ENCODE measurements at regions not wholly inside any gene's neighbourhood (a gene's known extent, or its start where the extent isn't known, plus 50 kb on each side); places are given as distances from the start of the nearest gene placed in this dataset.

- H3K36me3 Mint-ChIP-seq (ENCODE audit: insufficient read depth) = no peaks in the 10 kb centered on the region
- no peak overlapping the region for H3K4me3 Mint-ChIP-seq
- DNase-seq (ENCODE audit: low spot score in 2 of 2) = no peak
- ATAC-seq (replicated peaks; ENCODE audit: extremely low read depth, poor library complexity, severe bottlenecking) = no peak
- H3K27me3 Mint-ChIP-seq = peaks cover 28% of the 10 kb centered on the region
- no peak overlapping the region for H3K27ac Mint-ChIP-seq (ENCODE audit: low read depth)
- H3K9me3 Mint-ChIP-seq = no peaks in the 10 kb centered on the region
- no peaks in the 10 kb centered on the region for H3K4me1 Mint-ChIP-seq
Measured at GRCh38 chr2:115303-115702, 69.0 kb upstream of the FAM110C start.

- H3K27ac Mint-ChIP-seq (ENCODE audit: low read depth) = no peak overlapping the region
- no peaks in the 10 kb centered on the region for H3K4me1 Mint-ChIP-seq
- no peak overlapping the region for H3K4me3 Mint-ChIP-seq
- ATAC-seq (replicated peaks; ENCODE audit: extremely low read depth, poor library complexity, severe bottlenecking) (no peak), DNase-seq (ENCODE audit: low spot score in 2 of 2) (no peak)
- H3K27me3 Mint-ChIP-seq = peaks cover 32% of the 10 kb centered on the region
- H3K9me3 Mint-ChIP-seq = no peaks in the 10 kb centered on the region
- no peaks in the 10 kb centered on the region for H3K36me3 Mint-ChIP-seq (ENCODE audit: insufficient read depth)
Measured at GRCh38 chr2:114616-115015, 68.3 kb upstream of the FAM110C start.

- peaks cover 30% of the 10 kb centered on the region for H3K27me3 Mint-ChIP-seq
- ATAC-seq (replicated peaks; ENCODE audit: extremely low read depth, poor library complexity, severe bottlenecking) = no peak
- no peaks in the 10 kb centered on the region for H3K4me1 Mint-ChIP-seq
- peaks cover 17% of the 10 kb centered on the region for H3K9me3 Mint-ChIP-seq
- DNase-seq (ENCODE audit: low spot score in 2 of 2) = no peak
- no peak overlapping the region for H3K27ac Mint-ChIP-seq (ENCODE audit: low read depth)
- no peak overlapping the region for H3K4me3 Mint-ChIP-seq
- H3K36me3 Mint-ChIP-seq (ENCODE audit: insufficient read depth) = no peaks in the 10 kb centered on the region
Measured at GRCh38 chr2:109998-110397, 63.7 kb upstream of the FAM110C start.

DNA sequence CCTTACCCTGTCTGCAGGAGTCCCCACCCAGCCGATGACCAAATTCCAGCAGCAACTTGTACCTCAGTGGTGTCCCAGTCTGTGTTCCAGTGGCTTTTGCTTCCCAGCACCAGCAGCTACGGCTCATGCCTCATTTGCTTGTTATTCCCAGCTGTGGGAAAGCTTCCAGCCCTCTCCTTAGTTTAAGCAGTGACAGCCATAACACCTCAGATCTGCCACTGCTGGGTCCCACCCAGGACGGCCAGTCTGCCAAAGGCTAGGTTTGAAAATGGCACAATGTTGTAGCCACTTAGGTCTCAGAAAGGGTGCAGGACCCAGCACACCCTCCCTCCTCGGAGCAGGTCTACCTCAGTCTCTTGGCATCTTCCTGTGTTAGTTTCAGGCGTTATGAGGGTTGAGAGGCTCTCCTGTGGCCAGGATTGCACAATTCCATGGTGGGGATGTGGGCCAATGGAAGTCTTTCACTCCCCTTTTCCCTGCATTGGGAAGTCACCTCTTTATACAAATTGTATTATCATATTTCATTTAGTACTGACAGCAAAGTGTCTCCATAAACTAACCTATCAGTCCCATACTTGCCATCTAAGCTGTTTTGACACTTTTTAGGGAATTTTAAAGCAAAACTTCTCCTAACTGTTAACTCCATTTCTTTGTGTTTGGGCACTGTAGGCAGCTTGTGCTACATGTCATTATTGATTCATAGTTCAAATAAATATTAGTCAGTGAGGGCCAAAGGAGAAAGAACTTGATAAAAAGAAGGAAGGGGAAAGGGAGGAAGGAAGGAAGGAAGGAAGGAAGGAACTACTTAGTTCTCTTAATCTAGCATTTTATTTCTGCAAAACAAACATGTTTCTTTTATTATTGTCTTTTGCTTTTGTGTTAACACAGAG, 62.9 kb upstream of the FAM110C start:
- peaks cover 17% of the 10 kb centered on the region for H3K9me3 Mint-ChIP-seq
- no peaks in the 10 kb centered on the region for H3K4me1 Mint-ChIP-seq
- peaks cover 29% of the 10 kb centered on the region for H3K27me3 Mint-ChIP-seq

DNA sequence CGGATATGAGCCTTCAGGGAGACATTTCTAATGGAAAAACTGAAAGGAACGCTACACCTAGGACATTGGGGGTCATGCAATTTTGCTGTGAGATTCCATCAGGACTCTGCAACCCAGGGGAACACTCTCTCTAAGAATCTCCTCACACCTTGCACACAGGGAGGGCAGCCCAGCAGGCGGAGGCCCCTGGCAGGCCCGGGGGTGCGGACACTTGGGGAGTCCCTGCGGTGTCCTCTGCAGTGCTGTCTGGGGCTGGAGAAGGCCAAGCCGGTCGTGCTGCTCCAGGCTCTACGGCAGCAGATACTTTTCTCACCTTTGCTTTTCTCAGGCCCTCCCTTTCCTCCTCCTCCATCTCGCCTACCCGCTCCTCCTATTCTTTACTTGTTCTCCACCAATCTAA, 54.7 kb upstream of the FAM110C start:
- no peak overlapping the region for H3K4me3 Mint-ChIP-seq
- no peak for ATAC-seq (replicated peaks; ENCODE audit: extremely low read depth, poor library complexity, severe bottlenecking)
- no peak overlapping the region for H3K27ac Mint-ChIP-seq (ENCODE audit: low read depth)
- H3K27me3 Mint-ChIP-seq = peaks cover 7% of the 10 kb centered on the region
- H3K9me3 Mint-ChIP-seq = no peaks in the 10 kb centered on the region
- no peak for DNase-seq (ENCODE audit: low spot score in 2 of 2)
- no peaks in the 10 kb centered on the region for H3K36me3 Mint-ChIP-seq (ENCODE audit: insufficient read depth)
- H3K4me1 Mint-ChIP-seq = no peaks in the 10 kb centered on the region

More for the DNA sequence above, 62.9 kb upstream of the FAM110C start:
- H3K27ac Mint-ChIP-seq (ENCODE audit: low read depth) = no peak overlapping the region
- H3K36me3 Mint-ChIP-seq (ENCODE audit: insufficient read depth) = no peaks in the 10 kb centered on the region
- ATAC-seq (replicated peaks; ENCODE audit: extremely low read depth, poor library complexity, severe bottlenecking) (no peak), DNase-seq (ENCODE audit: low spot score in 2 of 2) (no peak)
- H3K4me3 Mint-ChIP-seq = no peak overlapping the region

Measured in central memory CD8-positive, alpha-beta T cell (primary cell).